Suprapubic skin (tissue), 4 donors: ENCODE measurements at regions not wholly inside any gene's neighbourhood (a gene's known extent, or its start where the extent isn't known, plus 50 kb on each side); places are given as distances from the start of the nearest gene placed in this dataset.
A peak's percentile ranks its signal among the peaks of the same experiment; 100 is the strongest.
"Not testable (repeated sequence)": the region's sequence is repeated elsewhere in the genome, so short reads cannot be mapped to it uniquely, and the experiment has no call there.

ENCODE experiments used
- DNase-seq, 2 donors: peaks; one replicate each; pipeline ENCODE4 v3.0.0-alpha.2; 2019; ENCODE audit warnings: low spot score in 2 of 2
- H3K27ac ChIP-seq: fragments of 200-600 bp; sonication (generic); one replicate; pipeline ENCODE4 v1.5.1; 2019
- H3K27me3 ChIP-seq: fragments of 200-600 bp; sonication (generic); one replicate; pipeline ENCODE4 v1.5.1; 2019
- H3K36me3 ChIP-seq: fragments of 200-600 bp; sonication (generic); one replicate; pipeline ENCODE4 v1.5.1; 2019
- H3K4me1 ChIP-seq: fragments of 200-600 bp; sonication (generic); one replicate; pipeline ENCODE4 v1.5.1; 2019
- H3K4me3 ChIP-seq: fragments of 200-600 bp; sonication (generic); one replicate; pipeline ENCODE4 v1.5.1; 2019; ENCODE audit warnings: mild to moderate bottlenecking
- H3K9me3 ChIP-seq: fragments of 200-600 bp; sonication (generic); one replicate; pipeline ENCODE4 v1.5.1; 2019
- EP300 ChIP-seq: sonication (generic); formaldehyde crosslinking; IDR thresholded peaks from one replicate; pipeline ENCODE4 v1.6.1; 2017; ENCODE audit warnings: antibody characterized with exemption
- POLR2A ChIP-seq, 2 donors: fragments of 450-650 bp; IDR thresholded peaks; one replicate each; pipeline ENCODE4 v1.6.1; 2017; ENCODE audit warnings: antibody characterized with exemption in 2 of 2, mild to moderate bottlenecking in 2 of 2, moderate library complexity in 2 of 2
- POLR2AphosphoS5 ChIP-seq, 3 donors: sonication (generic); formaldehyde crosslinking; IDR thresholded peaks; one replicate each; pipeline ENCODE4 v1.6.1; 2017; ENCODE audit warnings: antibody characterized with exemption in 3 of 3
- WGBS: methylation state at CpG from one replicate; pipeline ENCODE4 v1.1.5; 2018; 5-methylcytosine and 5-hydroxymethylcytosine counted together
- TF ChIP-seq, protein P1 (sequence below), 2 donors: fragments of 200-600 bp in 1 of 2; fragments of 450-650 bp in 1 of 2; sonication (generic) in 1 of 2; IDR thresholded peaks; one replicate each; pipeline ENCODE4 v1.5.1; 2016 to 2019; ENCODE audit warnings: antibody characterized with exemption in 2 of 2, mild to moderate bottlenecking in 1 of 2, moderate library complexity in 1 of 2

DNA sequence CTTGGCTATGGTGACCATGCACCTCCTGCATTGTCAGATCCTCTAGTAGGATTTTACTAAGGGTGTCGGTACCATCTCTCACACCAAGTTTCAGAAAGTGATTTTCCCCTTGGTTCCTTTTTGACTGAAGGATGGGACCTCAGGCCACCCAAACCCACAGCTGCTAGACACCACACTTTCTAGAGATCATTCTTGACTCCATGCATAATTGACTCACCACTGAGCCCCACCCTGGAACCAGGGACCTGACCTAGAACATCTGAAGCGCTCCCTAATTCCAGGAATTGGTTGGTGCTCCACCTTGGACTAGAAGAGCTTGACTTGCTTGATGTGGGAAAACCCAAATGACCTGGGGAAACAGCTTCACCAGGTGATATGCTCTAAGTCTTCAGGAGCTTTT, 206.8 kb upstream of the EGLN3 start:
- 64% methylated on average over 2 of the region's 2 CpGs for WGBS
- Histone ChIP-seq H3K27ac (no peak overlapping the region), H3K36me3 (no peaks in the 10 kb centered on the region), H3K4me1 (no peaks in the 10 kb centered on the region), H3K4me3 (no peak overlapping the region), H3K9me3 (no peaks in the 10 kb centered on the region), H3K27me3 (no peaks in the 10 kb centered on the region)
- DNase-seq: no peak
- no peak for TF ChIP-seq POLR2AphosphoS5 (IDR thresholded peaks at IDR 0.05)
- no peak for TF ChIP-seq POLR2A (IDR thresholded peaks at IDR 0.05)
- no peak for TF ChIP-seq EP300

DNA sequence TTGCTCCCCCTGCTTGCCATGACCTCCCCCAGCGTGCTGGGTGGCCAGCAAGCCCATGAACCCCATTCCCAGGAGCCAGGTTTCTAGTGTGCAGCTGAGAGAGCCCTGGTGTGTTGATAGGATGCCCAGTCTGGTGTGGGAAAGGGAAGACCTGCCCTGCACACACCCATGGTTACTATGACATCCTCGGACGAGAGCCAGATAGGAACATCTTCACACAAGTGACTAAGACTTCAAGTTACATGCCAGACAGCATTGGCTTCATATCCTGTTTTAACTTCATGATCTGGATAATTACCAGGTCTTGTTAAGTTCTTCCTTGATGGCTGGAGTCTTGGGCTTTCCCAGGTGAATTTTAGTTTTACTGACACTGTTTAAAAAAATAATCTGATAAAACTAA, 196.6 kb upstream of the EGLN3 start:
- WGBS: 18% methylated on average over 3 of the region's 3 CpGs
- H3K36me3 ChIP-seq: no peaks in the 10 kb centered on the region
- DNase-seq: peak in 1 of 2 donors; percentile 73
- H3K27ac ChIP-seq: peak overlapping the region; percentile 52
- H3K4me3 ChIP-seq: no peak overlapping the region
- H3K9me3 ChIP-seq: peaks cover 4% of the 10 kb centered on the region
- H3K4me1 ChIP-seq: peaks cover 14% of the 10 kb centered on the region
- TF ChIP-seq POLR2A (IDR thresholded peaks at IDR 0.05) (no peak), POLR2AphosphoS5 (IDR thresholded peaks at IDR 0.05) (no peak), EP300 (no peak)
- TF ChIP-seq, protein P1, sequence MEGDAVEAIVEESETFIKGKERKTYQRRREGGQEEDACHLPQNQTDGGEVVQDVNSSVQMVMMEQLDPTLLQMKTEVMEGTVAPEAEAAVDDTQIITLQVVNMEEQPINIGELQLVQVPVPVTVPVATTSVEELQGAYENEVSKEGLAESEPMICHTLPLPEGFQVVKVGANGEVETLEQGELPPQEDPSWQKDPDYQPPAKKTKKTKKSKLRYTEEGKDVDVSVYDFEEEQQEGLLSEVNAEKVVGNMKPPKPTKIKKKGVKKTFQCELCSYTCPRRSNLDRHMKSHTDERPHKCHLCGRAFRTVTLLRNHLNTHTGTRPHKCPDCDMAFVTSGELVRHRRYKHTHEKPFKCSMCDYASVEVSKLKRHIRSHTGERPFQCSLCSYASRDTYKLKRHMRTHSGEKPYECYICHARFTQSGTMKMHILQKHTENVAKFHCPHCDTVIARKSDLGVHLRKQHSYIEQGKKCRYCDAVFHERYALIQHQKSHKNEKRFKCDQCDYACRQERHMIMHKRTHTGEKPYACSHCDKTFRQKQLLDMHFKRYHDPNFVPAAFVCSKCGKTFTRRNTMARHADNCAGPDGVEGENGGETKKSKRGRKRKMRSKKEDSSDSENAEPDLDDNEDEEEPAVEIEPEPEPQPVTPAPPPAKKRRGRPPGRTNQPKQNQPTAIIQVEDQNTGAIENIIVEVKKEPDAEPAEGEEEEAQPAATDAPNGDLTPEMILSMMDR (IDR thresholded peaks at IDR 0.05): no peak
- no peaks in the 10 kb centered on the region for H3K27me3 ChIP-seq

DNA sequence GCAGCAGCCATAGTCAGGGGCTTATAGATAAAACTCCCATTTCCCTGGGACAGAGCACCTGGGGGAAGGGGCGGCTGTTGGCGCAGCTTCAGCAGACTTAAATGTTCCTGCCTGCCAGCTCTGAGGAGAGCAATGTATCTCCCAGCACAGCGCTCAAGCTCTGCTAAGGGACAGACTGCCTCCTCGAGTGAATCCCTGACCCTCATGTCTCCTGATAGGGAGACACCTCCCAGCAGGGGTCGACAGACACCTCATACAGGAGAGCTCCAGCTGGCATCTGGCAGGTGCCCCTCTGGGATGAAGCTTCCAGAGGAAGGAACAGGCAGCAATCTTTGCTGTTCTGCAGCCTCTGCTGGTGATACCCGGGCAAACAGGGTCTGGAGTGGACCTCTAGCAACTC, 189.3 kb upstream of the EGLN3 start:
- not testable (repeated sequence) for DNase-seq, H3K4me3 ChIP-seq, H3K27me3 ChIP-seq, H3K9me3 ChIP-seq, H3K36me3 ChIP-seq
- 60% methylated on average over 2 of the region's 6 CpGs for WGBS
- H3K4me1 ChIP-seq: peaks cover 45% of the 10 kb centered on the region
- peak overlapping the region; percentile 84 for H3K27ac ChIP-seq

DNA sequence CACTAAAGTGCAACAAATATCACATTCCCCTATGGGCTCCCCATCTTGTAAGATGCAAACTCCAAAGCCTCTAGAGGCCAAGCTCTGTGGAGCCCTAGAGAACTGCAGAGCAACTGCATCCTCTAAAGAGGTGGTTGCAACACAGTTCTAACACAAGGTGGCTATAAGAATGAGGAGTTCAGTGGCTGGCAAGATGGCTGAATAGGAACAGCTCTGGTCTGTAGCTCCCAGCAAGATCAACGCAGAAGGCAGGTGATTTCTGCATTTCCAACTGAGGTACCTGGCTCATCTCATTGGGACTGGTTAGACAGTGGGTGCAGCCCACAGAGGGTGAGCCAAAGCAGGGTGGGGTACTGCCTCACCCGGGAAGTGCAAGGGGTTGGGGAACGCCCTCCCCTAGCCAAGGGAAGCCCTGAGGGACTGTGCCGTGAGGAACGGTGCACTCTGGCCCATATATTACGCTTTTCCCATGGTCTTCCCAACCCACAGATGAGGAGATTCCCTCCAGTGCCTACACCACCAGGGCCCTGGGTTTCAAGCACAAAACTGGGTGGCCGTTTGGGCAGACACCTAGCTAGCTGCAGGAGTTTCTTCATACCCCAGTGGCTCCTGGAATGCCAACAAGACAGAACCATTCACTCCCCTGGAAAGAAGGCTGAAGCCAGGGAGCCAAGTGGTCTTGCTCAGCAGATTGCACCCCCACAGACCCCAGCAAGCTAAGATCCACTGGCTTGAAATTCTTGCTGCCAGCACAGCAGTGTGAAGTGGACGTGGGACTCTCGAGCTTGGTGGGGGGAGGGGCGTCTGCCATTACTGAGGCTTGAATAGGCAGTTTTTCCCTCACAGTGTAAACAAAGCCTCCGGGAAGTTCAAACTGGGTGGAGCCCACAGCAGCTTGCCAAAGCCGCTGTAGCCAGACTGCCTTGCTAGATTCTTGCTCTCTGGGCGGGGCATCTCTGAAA, 188.6 kb upstream of the EGLN3 start:
- not testable (repeated sequence) for H3K9me3 ChIP-seq, H3K27me3 ChIP-seq, H3K4me3 ChIP-seq, H3K36me3 ChIP-seq
- DNase-seq: peak; percentile 79 to 87
- 43% methylated on average over 12 of the region's 13 CpGs for WGBS
- H3K27ac ChIP-seq: peak overlapping the region; percentile 84
- TF ChIP-seq, protein P1 (IDR thresholded peaks at IDR 0.05): peak in 1 of 2 donors; percentile 3
- peaks cover 45% of the 10 kb centered on the region for H3K4me1 ChIP-seq

DNA sequence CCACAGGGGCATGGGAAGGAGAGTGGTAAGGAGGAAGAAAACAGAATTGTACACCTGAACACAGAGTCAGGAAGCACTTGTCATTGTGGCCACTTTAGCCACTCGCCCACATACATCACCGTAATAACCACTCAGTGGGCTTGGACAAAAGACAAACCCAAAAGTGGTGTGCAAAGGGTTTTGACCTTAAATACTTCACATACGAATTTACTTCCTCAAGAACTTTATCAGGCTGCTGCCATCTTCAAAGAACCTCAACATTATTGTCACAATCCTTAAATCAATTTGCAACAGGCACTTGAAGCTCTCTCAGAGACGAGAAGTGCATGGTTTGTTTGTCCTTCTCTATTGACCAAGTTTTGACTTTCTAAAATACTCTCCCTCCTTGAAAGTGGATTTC, 187.3 kb upstream of the EGLN3 start:
- no peak overlapping the region for H3K4me3 ChIP-seq
- DNase-seq: no peak
- H3K36me3 ChIP-seq: no peaks in the 10 kb centered on the region
- peaks cover 45% of the 10 kb centered on the region for H3K4me1 ChIP-seq
- peaks cover 9% of the 10 kb centered on the region for H3K9me3 ChIP-seq
- no peaks in the 10 kb centered on the region for H3K27me3 ChIP-seq
- H3K27ac ChIP-seq: peak overlapping the region; percentile 84
- no peak for TF ChIP-seq EP300
- no peak for TF ChIP-seq POLR2A (IDR thresholded peaks at IDR 0.05)
- TF ChIP-seq POLR2AphosphoS5 (IDR thresholded peaks at IDR 0.05): no peak
- TF ChIP-seq, protein P1 (IDR thresholded peaks at IDR 0.05): no peak
- whole genome bisulfite sequencing: 75% methylated on average over 4 of the region's 4 CpGs

DNA sequence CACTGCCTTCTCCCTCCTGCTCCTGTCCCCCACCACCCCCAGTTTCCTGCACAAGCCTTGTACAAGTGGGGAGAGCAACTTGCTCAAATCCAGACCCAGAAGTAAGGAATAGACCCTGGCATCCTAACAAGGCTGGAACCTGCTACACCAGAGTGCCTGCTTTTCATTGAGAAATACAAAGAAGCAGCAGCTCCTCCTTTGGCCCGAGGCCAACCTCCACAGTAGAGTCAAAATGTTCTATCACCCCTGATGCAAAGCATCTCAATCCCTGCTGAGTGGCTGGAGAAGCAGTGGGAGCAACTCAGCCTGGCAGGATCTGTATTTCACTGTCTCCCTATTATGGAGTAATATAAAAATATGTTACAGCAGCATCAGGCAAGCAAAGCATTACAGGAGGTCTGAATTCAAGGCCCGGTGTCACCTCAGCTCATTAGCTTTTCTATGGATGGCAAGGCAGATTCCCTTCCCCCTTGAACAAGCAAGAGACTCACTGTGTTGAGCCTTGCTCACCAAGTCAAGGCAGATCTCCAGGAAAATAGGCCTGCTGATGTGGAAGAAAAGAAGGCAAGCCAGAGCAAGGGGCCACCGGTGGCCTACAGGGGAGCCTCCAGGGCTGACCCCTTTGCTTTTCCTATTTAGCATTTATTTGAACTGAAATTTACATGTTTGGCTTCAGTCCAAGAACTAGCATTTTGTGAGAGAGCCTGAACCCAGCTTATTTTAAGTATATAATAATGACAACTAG, 186.3 kb upstream of the EGLN3 start:
- DNase-seq: no peak
- TF ChIP-seq, protein P1 (IDR thresholded peaks at IDR 0.05): no peak
- no peak for TF ChIP-seq EP300
- TF ChIP-seq POLR2AphosphoS5 (IDR thresholded peaks at IDR 0.05): no peak
- TF ChIP-seq POLR2A (IDR thresholded peaks at IDR 0.05): no peak
- Histone ChIP-seq H3K36me3 (no peaks in the 10 kb centered on the region), H3K27ac (peak overlapping the region; percentile 54), H3K27me3 (no peaks in the 10 kb centered on the region), H3K4me1 (peaks cover 45% of the 10 kb centered on the region), H3K4me3 (no peak overlapping the region), H3K9me3 (peaks cover 2% of the 10 kb centered on the region)
- 50% methylated on average over 3 of the region's 3 CpGs for WGBS
